ENCODE measurements at regions not wholly inside any gene's neighbourhood (a gene's known extent, or its start where the extent isn't known, plus 50 kb on each side); places are given as distances from the start of the nearest gene placed in this dataset.

DNA sequence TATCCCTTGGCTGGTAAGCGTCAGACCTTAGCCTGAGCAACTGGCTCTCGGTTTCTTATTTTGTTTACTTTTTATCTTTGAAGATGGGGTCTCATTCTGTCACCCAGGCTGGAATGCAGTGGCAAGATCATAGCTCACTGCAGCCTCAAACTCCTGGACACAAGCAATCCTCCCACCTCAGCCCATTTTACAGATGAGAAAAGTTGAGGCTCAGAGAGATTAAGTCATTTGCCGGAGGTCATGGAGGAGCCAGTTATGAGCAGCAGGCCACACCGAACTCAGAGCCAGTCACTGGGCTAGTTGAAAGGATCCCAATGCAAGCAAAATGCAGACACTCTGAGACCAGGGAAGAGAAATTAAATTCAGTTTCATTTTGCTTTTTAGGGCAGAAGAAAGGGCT, 293.6 kb downstream of the SHQ1 start:
- Histone ChIP-seq H3K27me3 (ENCODE audit: control insufficient read depth, insufficient read depth, low read length) (no peaks in the 10 kb centered on the region), H3K27ac (ENCODE audit: low read length) (no peak overlapping the region), H3K4me3 (ENCODE audit: low read length) (no peak overlapping the region), H3K4me1 (ENCODE audit: control insufficient read depth, insufficient read depth, low read length) (no peaks in the 10 kb centered on the region), H3K36me3 (ENCODE audit: control insufficient read depth, insufficient read depth, low read length) (no peaks in the 10 kb centered on the region), H3K9me3 (ENCODE audit: control insufficient read depth, insufficient read depth, low read length) (no peaks in the 10 kb centered on the region)
- no peak for DNase-seq (ENCODE audit: low read depth, low spot score)
- no CpG with 5 or more reads among the region's 4 CpGs for WGBS (ENCODE audit: insufficient coverage, insufficient read length)

GRCh38 chr3:72553298-72553697, 294.9 kb downstream of the SHQ1 start:
- DNase-seq (ENCODE audit: low read depth, low spot score), result no peak
- no peaks in the 10 kb centered on the region for H3K27me3 ChIP-seq (ENCODE audit: control insufficient read depth, insufficient read depth, low read length)
- no peak overlapping the region for H3K27ac ChIP-seq (ENCODE audit: low read length)
- WGBS (ENCODE audit: insufficient coverage, insufficient read length), result no CpG with 5 or more reads among the region's 4 CpGs
- H3K36me3 ChIP-seq (ENCODE audit: control insufficient read depth, insufficient read depth, low read length), result no peaks in the 10 kb centered on the region
- H3K9me3 ChIP-seq (ENCODE audit: control insufficient read depth, insufficient read depth, low read length), result no peaks in the 10 kb centered on the region
- H3K4me3 ChIP-seq (ENCODE audit: low read length), result no peak overlapping the region
- H3K4me1 ChIP-seq (ENCODE audit: control insufficient read depth, insufficient read depth, low read length), result no peaks in the 10 kb centered on the region

GRCh38 chr3:72550582-72551262, 297.5 kb downstream of the SHQ1 start:
- WGBS (ENCODE audit: insufficient coverage, insufficient read length), result no CpG with 5 or more reads among the region's 4 CpGs
- no peaks in the 10 kb centered on the region for H3K27me3 ChIP-seq (ENCODE audit: control insufficient read depth, insufficient read depth, low read length)

GRCh38 chr3:72549761-72550581, 298.3 kb downstream of the SHQ1 start:
- Histone ChIP-seq H3K36me3 (ENCODE audit: control insufficient read depth, insufficient read depth, low read length) (no peaks in the 10 kb centered on the region), H3K27ac (ENCODE audit: low read length) (no peak overlapping the region), H3K27me3 (ENCODE audit: control insufficient read depth, insufficient read depth, low read length) (no peaks in the 10 kb centered on the region), H3K9me3 (ENCODE audit: control insufficient read depth, insufficient read depth, low read length) (no peaks in the 10 kb centered on the region), H3K4me1 (ENCODE audit: control insufficient read depth, insufficient read depth, low read length) (no peaks in the 10 kb centered on the region), H3K4me3 (ENCODE audit: low read length) (no peak overlapping the region)
- WGBS (ENCODE audit: insufficient coverage, insufficient read length), result no CpG with 5 or more reads among the region's 12 CpGs
- no peak for DNase-seq (ENCODE audit: low read depth, low spot score)

More at GRCh38 chr3:72550582-72551262, 297.5 kb downstream of the SHQ1 start:
- no peaks in the 10 kb centered on the region for H3K9me3 ChIP-seq (ENCODE audit: control insufficient read depth, insufficient read depth, low read length)
- H3K27ac ChIP-seq (ENCODE audit: low read length), result no peak overlapping the region
- H3K4me1 ChIP-seq (ENCODE audit: control insufficient read depth, insufficient read depth, low read length), result no peaks in the 10 kb centered on the region
- DNase-seq (ENCODE audit: low read depth, low spot score), result no peak
- H3K36me3 ChIP-seq (ENCODE audit: control insufficient read depth, insufficient read depth, low read length), result no peaks in the 10 kb centered on the region
- no peak overlapping the region for H3K4me3 ChIP-seq (ENCODE audit: low read length)

DNA sequence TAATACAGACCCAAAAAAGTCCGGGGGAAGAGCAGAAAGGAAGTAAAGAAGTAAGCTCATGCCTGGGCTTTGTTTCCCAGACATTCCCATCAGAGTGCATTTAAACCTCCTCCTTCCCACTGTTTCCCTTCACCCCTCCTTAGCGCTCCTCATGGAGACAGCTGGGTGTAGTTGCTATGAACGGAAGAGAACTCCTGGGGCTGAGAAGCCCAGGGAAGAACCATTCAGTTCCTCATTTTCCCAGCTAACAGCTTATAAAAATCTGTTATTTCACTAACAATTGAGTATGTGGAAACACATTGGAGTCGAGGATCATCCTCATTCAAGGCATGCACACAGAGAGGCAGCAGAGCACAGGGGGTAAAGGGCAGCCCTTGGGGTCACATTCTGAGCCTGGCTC, 299.3 kb downstream of the SHQ1 start:
- no CpG with 5 or more reads among the region's 4 CpGs for WGBS (ENCODE audit: insufficient coverage, insufficient read length)
- no peak for DNase-seq (ENCODE audit: low read depth, low spot score)
- Histone ChIP-seq H3K36me3 (ENCODE audit: control insufficient read depth, insufficient read depth, low read length) (no peaks in the 10 kb centered on the region), H3K9me3 (ENCODE audit: control insufficient read depth, insufficient read depth, low read length) (no peaks in the 10 kb centered on the region), H3K27me3 (ENCODE audit: control insufficient read depth, insufficient read depth, low read length) (no peaks in the 10 kb centered on the region), H3K27ac (ENCODE audit: low read length) (no peak overlapping the region), H3K4me1 (ENCODE audit: control insufficient read depth, insufficient read depth, low read length) (no peaks in the 10 kb centered on the region), H3K4me3 (ENCODE audit: low read length) (no peak overlapping the region)

- WGBS (ENCODE audit: insufficient coverage, insufficient read length), result no CpG with 5 or more reads among the region's 1 CpG
- H3K27ac ChIP-seq (ENCODE audit: low read length), result no peak overlapping the region
- DNase-seq (ENCODE audit: low read depth, low spot score), result no peak
- no peaks in the 10 kb centered on the region for H3K36me3 ChIP-seq (ENCODE audit: control insufficient read depth, insufficient read depth, low read length)
- no peak overlapping the region for H3K4me3 ChIP-seq (ENCODE audit: low read length)
- H3K27me3 ChIP-seq (ENCODE audit: control insufficient read depth, insufficient read depth, low read length), result no peaks in the 10 kb centered on the region
- no peaks in the 10 kb centered on the region for H3K9me3 ChIP-seq (ENCODE audit: control insufficient read depth, insufficient read depth, low read length)
- H3K4me1 ChIP-seq (ENCODE audit: control insufficient read depth, insufficient read depth, low read length), result no peaks in the 10 kb centered on the region
Measured at GRCh38 chr3:72548461-72548860, 299.8 kb downstream of the SHQ1 start.

DNA sequence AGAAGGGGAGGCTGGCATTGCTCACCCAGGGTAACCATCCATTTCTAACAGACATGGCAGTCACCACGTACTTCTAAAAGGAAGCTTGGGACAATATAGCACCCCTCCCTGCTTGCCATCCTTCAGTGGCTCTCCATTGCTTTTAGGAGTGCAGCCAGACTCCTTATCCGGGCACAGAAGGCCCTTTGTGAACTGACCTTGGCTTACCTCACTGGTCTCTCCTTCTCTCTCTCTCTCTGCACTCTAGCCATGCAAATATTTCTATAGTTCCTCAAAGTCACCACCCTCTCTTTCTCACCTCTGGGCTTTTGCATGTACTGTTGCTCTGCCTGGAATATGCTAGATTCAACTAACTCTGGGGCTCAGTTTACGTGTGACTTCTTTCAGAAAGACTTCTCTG, 301.1 kb downstream of the SHQ1 start:
- H3K9me3 ChIP-seq (ENCODE audit: control insufficient read depth, insufficient read depth, low read length), result no peaks in the 10 kb centered on the region
- H3K36me3 ChIP-seq (ENCODE audit: control insufficient read depth, insufficient read depth, low read length), result no peaks in the 10 kb centered on the region
- H3K4me1 ChIP-seq (ENCODE audit: control insufficient read depth, insufficient read depth, low read length), result no peaks in the 10 kb centered on the region
- no peaks in the 10 kb centered on the region for H3K27me3 ChIP-seq (ENCODE audit: control insufficient read depth, insufficient read depth, low read length)
- no peak overlapping the region for H3K27ac ChIP-seq (ENCODE audit: low read length)
- WGBS (ENCODE audit: insufficient coverage, insufficient read length), result no CpG with 5 or more reads among the region's 3 CpGs
- no peak for DNase-seq (ENCODE audit: low read depth, low spot score)
- H3K4me3 ChIP-seq (ENCODE audit: low read length), result no peak overlapping the region

DNA sequence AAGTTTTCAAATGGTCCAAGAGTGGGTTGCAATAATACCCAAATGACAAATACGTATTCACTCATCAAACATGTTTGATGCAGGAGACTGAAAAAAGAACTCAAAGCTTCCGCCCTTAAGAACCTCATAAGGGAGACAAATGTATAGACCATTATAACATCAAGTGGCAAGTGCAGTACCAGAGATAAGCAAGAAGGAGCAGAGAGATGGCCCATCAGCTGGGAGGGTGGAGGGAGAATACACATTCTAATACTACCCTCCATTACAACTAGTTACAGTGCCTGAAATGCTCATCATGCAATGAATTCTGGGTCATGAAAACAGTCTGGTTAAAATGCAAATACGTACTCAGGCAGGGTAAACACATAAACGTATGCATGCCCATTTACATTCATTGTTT, 304.0 kb downstream of the SHQ1 start:
- Histone ChIP-seq H3K9me3 (ENCODE audit: control insufficient read depth, insufficient read depth, low read length) (no peaks in the 10 kb centered on the region), H3K27me3 (ENCODE audit: control insufficient read depth, insufficient read depth, low read length) (no peaks in the 10 kb centered on the region), H3K4me3 (ENCODE audit: low read length) (no peak overlapping the region), H3K36me3 (ENCODE audit: control insufficient read depth, insufficient read depth, low read length) (no peaks in the 10 kb centered on the region), H3K4me1 (ENCODE audit: control insufficient read depth, insufficient read depth, low read length) (no peaks in the 10 kb centered on the region), H3K27ac (ENCODE audit: low read length) (no peak overlapping the region)
- DNase-seq (ENCODE audit: low read depth, low spot score), result no peak
- WGBS (ENCODE audit: insufficient coverage, insufficient read length), result no CpG with 5 or more reads among the region's 4 CpGs

DNA sequence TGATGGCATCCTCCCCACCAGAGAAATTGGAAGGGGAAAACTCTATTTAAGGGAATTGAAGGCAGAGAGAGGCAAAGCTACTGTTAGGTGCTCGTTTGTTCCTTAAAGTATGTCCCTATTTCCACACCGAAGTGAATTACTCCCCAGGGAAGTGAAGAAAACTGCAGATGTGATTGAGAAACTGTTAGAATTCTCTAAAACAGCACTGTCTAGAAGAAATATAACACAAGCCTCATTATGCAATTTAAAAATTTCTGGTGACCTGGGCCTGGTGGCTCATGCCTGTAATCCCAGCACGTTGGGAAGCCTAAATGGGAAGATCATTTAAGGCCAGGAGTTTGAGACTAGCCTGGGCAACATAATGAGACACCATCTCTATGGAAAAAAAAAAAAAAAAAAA, 305.0 kb downstream of the SHQ1 start:
- Histone ChIP-seq H3K4me3 (ENCODE audit: low read length) (no peak overlapping the region), H3K4me1 (ENCODE audit: control insufficient read depth, insufficient read depth, low read length) (no peaks in the 10 kb centered on the region), H3K9me3 (ENCODE audit: control insufficient read depth, insufficient read depth, low read length) (no peaks in the 10 kb centered on the region), H3K27ac (ENCODE audit: low read length) (no peak overlapping the region), H3K27me3 (ENCODE audit: control insufficient read depth, insufficient read depth, low read length) (no peaks in the 10 kb centered on the region), H3K36me3 (ENCODE audit: control insufficient read depth, insufficient read depth, low read length) (no peaks in the 10 kb centered on the region)
- WGBS (ENCODE audit: insufficient coverage, insufficient read length), result no CpG with 5 or more reads among the region's 3 CpGs
- no peak for DNase-seq (ENCODE audit: low read depth, low spot score)

DNA sequence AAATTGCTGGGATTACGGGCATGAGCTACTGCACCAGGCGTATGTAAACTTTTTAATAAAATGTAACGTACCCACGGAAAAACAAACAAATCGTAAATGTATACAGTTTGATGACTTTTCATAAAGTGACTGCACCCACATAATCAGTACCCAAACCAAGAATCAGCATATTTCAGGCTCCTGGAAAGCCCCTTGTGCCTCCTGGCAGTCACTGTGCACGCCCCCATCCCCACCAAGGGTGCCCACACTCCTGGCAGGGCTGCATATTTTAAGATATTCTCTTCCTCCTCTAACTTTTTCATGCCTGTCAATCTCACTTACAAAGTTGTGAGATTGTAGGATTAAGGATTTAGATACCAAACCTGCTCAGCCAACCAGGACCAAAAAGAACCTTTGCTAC, 305.5 kb downstream of the SHQ1 start:
- Histone ChIP-seq H3K36me3 (ENCODE audit: control insufficient read depth, insufficient read depth, low read length) (no peaks in the 10 kb centered on the region), H3K27me3 (ENCODE audit: control insufficient read depth, insufficient read depth, low read length) (no peaks in the 10 kb centered on the region), H3K9me3 (ENCODE audit: control insufficient read depth, insufficient read depth, low read length) (no peaks in the 10 kb centered on the region), H3K4me1 (ENCODE audit: control insufficient read depth, insufficient read depth, low read length) (no peaks in the 10 kb centered on the region), H3K4me3 (ENCODE audit: low read length) (no peak overlapping the region), H3K27ac (ENCODE audit: low read length) (no peak overlapping the region)
- no CpG with 5 or more reads among the region's 6 CpGs for whole genome bisulfite sequencing (ENCODE audit: insufficient coverage, insufficient read length)
- no peak for DNase-seq (ENCODE audit: low read depth, low spot score)

Measured in iPS DF 6.9 (cell line).